ENCODE measurements at regions not wholly inside any gene's neighbourhood (a gene's known extent, or its start where the extent isn't known, plus 50 kb on each side); places are given as distances from the start of the nearest gene placed in this dataset.

DNA sequence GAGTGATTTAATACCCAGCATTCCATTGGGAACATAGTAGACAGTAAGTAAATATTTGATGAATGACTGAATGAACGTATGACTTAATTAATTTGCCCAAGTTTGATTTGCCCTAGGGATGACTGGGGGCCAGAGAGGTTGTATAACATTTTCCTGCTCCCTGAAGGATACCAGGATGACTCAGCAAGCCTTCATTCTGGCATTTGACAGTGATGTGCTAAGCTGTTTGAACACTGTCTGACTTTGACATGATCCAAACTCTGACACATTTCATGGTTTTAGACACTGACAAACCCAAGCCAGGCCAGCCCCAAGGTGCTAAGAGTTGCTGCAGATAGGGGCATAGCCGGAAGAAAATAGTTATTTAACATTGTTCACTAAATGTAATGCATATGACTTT is 53.4 kb upstream of the KLF12 start:
- Histone ChIP-seq H3K79me2 (ENCODE audit: control insufficient read depth in 1 of 2, insufficient read depth in 2 of 2, low read length in 2 of 2) (no peaks in the 10 kb centered on the region), H4K5ac (ENCODE audit: insufficient read length, low read depth, low read length) (no peak overlapping the region), H3K79me1 (ENCODE audit: low read depth, low read length) (no peaks in the 10 kb centered on the region), H3K36me3 (ENCODE audit: control insufficient read depth in 2 of 4, insufficient read depth in 4 of 4, low read length in 3 of 4) (no peaks in the 10 kb centered on the region), H4K20me1 (replicated peaks in 1 of 2; ENCODE audit: control insufficient read depth in 1 of 2, insufficient read depth in 2 of 2, low read length in 2 of 2) (no peaks in the 10 kb centered on the region), H3K27me3 (replicated peaks in 1 of 4; ENCODE audit: control insufficient read depth in 3 of 4, extremely low read depth in 1 of 4, insufficient read depth in 3 of 4, low read length in 3 of 4) (no peaks in the 10 kb centered on the region), H2BK120ac (replicated peaks; ENCODE audit: low read depth, low read length) (no peak overlapping the region), H3K9ac (replicated peaks in 1 of 4; ENCODE audit: extremely low read depth in 1 of 4, low read depth in 3 of 4, low read length in 3 of 4) (no peak overlapping the region), H3K56ac (replicated peaks; ENCODE audit: insufficient read length, low read depth, low read length) (no peak overlapping the region), H4K8ac (ENCODE audit: extremely low read depth, insufficient read depth, low read length) (no peak overlapping the region), H2AFZ (ENCODE audit: low read length) (no peak overlapping the region), H3K23ac (ENCODE audit: insufficient read length) (no peak overlapping the region), H4K91ac (replicated peaks; ENCODE audit: insufficient read length, low read length) (no peak overlapping the region), H3K4ac (replicated peaks; ENCODE audit: insufficient read length, low read depth, low read length) (no peak overlapping the region), H3K9me3 (ENCODE audit: insufficient read depth in 2 of 2, low read depth in 1 of 2, low read length in 1 of 2) (no peaks in the 10 kb centered on the region), H3K4me1 (replicated peaks in 1 of 4; ENCODE audit: control insufficient read depth in 3 of 4, insufficient read depth in 4 of 4, low read length in 3 of 4) (no peaks in the 10 kb centered on the region), H3K23me2 (ENCODE audit: low read depth, low read length) (no peaks in the 10 kb centered on the region), H2BK12ac (ENCODE audit: low read depth, low read length) (no peak overlapping the region), H3K4me3 (ENCODE audit: extremely low read depth in 1 of 4, insufficient read depth in 2 of 4, low read depth in 3 of 4, low read length in 4 of 4) (no peak overlapping the region), H3K18ac (ENCODE audit: extremely low read depth, low read length) (no peak overlapping the region), H3K27ac (ENCODE audit: low read depth, low read length) (no peak overlapping the region), H2AK5ac (ENCODE audit: low read depth, low read length) (no peak overlapping the region), H2BK15ac (ENCODE audit: low read length) (no peak overlapping the region), H3K14ac (ENCODE audit: insufficient read length) (no peak overlapping the region), H2BK5ac (ENCODE audit: low read depth, low read length) (no peak overlapping the region), H2BK20ac (ENCODE audit: low read length) (no peak overlapping the region), H3K4me2 (ENCODE audit: insufficient read depth in 1 of 2, low read depth in 2 of 2, low read length in 2 of 2) (no peak overlapping the region)
- ChIA-PET CTCF (ENCODE audit: partially characterized antibody) (interaction anchor here (0.6 kb wide), 1 partner anchor 76 kb away, joined by 3 read pairs; no protein-coding TSS in a partner anchor), POLR2A (ENCODE audit: partially characterized antibody) (no interaction called here)
- DNase-seq (ENCODE audit: low read depth in 1 of 2, low spot score in 2 of 2) (no peak), FAIRE-seq (no peak)
- 94% methylated on average over 2 of the region's 2 CpGs; no CpG with 5 or more reads in 1 of the 2 experiments for WGBS, 2 experiments (ENCODE audit: extremely low coverage in 1 of 2, insufficient coverage in 1 of 2, insufficient read length in 1 of 2, insufficient replicate concordance in 2 of 2, low coverage in 1 of 2, low lambda C conversion rate in 2 of 2, missing lambda C conversion rate in 1 of 2)
- TF ChIP-seq NANOG (IDR thresholded peaks at IDR 0.05; ENCODE audit: insufficient read depth, low read depth, low read length, poor library complexity, severe bottlenecking) (no peak), RBBP5 (IDR thresholded peaks at IDR 0.05; ENCODE audit: borderline replicate concordance, low read depth, low read length) (no peak), SAP30 (IDR thresholded peaks at IDR 0.05; ENCODE audit: insufficient read depth, insufficient replicate concordance, low read length) (no peak), SIX5 (IDR thresholded peaks at IDR 0.05; ENCODE audit: low read depth, low read length) (no peak), E2F6 (IDR thresholded peaks at IDR 0.05) (no peak), POU5F1 (IDR thresholded peaks at IDR 0.05; ENCODE audit: low read depth, low read length) (no peak), TEAD4 (IDR thresholded peaks at IDR 0.05; ENCODE audit: low read depth, low read length) (no peak), RXRA (IDR thresholded peaks at IDR 0.05; ENCODE audit: insufficient read depth, low read depth, low read length) (no peak), KDM4A (IDR thresholded peaks at IDR 0.05; ENCODE audit: low read depth, low read length, severe bottlenecking) (no peak), CHD2 (IDR thresholded peaks at IDR 0.05; ENCODE audit: low read length) (no peak), ZNF274 (IDR thresholded peaks at IDR 0.05; ENCODE audit: borderline replicate concordance, extremely low read depth, low read length) (no peak), KDM5A (IDR thresholded peaks at IDR 0.05; ENCODE audit: low read length) (no peak), SRF (IDR thresholded peaks at IDR 0.05; ENCODE audit: low read depth, low read length) (no peak), CTBP2 (IDR thresholded peaks at IDR 0.05; ENCODE audit: borderline replicate concordance, insufficient read depth, insufficient read length, low read length) (no peak), EGR1 (IDR thresholded peaks at IDR 0.05; ENCODE audit: borderline replicate concordance, low read depth, low read length) (no peak)
